B cell (primary cell): ENCODE measurements at regions not wholly inside any gene's neighbourhood (a gene's known extent, or its start where the extent isn't known, plus 50 kb on each side); places are given as distances from the start of the nearest gene placed in this dataset.

Experiments
- CTCF ChIP-seq: fragments of 200-600 bp; IDR thresholded peaks from one replicate; pipeline ENCODE4 v1.8.0; 2022; ENCODE audit warnings: antibody characterized with exemption, mild to moderate bottlenecking
- EZH2 ChIP-seq: IDR thresholded peaks from 2 replicates; pipeline ENCODE4 v1.6.1; 2012; ENCODE audit warnings: borderline replicate concordance, low read depth, mild to moderate bottlenecking, moderate library complexity, low read length; ENCODE audit not compliant: insufficient read depth, poor library complexity, severe bottlenecking

GRCh38 chr16:51648526-51648925 is 497.5 kb upstream of the SALL1 start:
- TF ChIP-seq CTCF = no peak
- TF ChIP-seq EZH2 = no peak
